ENCODE measurements at regions not wholly inside any gene's neighbourhood (a gene's known extent, or its start where the extent isn't known, plus 50 kb on each side); places are given as distances from the start of the nearest gene placed in this dataset.

DNA sequence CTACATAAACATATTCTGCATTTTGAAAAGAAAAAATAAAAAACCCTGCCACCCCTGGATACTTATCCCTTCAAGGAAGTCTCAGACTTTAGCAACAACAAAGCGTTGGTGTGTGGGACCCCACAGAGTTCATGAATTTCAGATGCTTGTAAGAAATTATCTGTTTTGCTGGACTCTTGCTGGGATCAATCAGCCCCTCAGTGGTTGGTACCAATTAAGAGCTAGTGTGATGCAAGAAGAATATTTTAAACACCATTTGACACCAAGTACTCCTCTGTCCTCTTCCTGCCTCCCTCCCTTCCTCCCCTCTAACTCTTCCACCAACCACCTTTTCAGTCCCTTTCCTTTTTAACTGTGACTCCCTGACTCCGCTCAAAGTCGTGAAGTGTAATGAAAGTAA, 51.5 kb downstream of the SST start:
- H3K9me3 Mint-ChIP-seq = no peaks in the 10 kb centered on the region
- DNase-seq (no peak), ATAC-seq (no peak)
- H3K27me3 Mint-ChIP-seq = peaks cover 14% of the 10 kb centered on the region
- no peak overlapping the region for H3K4me3 Mint-ChIP-seq
- no peak overlapping the region for H3K27ac Mint-ChIP-seq
- no peaks in the 10 kb centered on the region for H3K4me1 Mint-ChIP-seq

GRCh38 chr3:187617213-187617612, 53.0 kb downstream of the SST start:
- Mint-ChIP-seq H3K27ac (no peak overlapping the region), H3K4me3 (no peak overlapping the region), H3K4me1 (no peaks in the 10 kb centered on the region), H3K27me3 (peaks cover 7% of the 10 kb centered on the region), H3K9me3 (no peaks in the 10 kb centered on the region)
- ATAC-seq (no peak), DNase-seq (no peak)

- Mint-ChIP-seq H3K4me1 (no peaks in the 10 kb centered on the region), H3K27ac (no peak overlapping the region), H3K9me3 (no peaks in the 10 kb centered on the region), H3K4me3 (no peak overlapping the region), H3K27me3 (peaks cover 7% of the 10 kb centered on the region)
- peak; percentile 81 for ATAC-seq
- peak; percentile 45 to 60 for DNase-seq
Observed at GRCh38 chr3:187616307-187616972, 53.8 kb downstream of the SST start.

DNA sequence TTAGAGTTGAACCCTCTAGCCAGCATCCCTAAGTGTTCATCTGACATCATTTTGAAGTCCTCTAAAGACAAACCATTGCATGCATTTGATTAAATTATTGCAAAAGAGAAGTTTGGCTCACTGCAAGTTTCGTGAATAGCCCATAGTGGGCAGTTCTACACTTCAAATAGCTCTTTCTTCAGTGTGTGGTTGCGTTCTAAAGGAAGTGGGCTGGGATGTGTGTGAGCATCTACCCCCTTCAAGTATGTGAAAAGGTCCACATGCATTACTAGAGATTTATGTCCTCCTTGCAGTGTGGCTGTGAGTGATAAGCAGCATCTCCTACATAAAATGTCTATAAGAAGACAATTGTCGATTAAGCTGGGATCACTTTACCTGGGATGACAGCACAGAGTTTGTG, 54.6 kb downstream of the SST start:
- H3K4me3 Mint-ChIP-seq = no peak overlapping the region

DNA sequence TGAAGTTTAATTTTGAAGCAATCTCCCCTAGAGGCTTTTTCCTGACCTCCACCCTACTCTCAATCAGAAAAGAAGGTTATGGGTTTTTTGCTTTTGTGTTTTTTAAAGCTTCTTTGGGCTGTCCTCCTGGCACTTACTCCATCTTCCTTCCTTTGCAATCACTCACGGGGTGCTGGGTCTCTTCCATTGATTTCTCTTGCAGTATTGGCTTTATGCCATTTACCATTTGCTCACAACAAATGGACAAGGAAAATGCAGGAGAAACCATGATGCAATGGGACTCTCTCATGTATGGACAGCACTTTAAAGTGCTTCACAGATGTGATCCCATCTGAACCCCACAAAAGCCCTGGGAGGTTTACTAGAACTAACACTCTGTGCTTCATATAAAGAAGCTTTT, 57.5 kb downstream of the SST start:
- ATAC-seq (no peak), DNase-seq (no peak)
- H3K4me3 Mint-ChIP-seq = no peak overlapping the region
- no peaks in the 10 kb centered on the region for H3K9me3 Mint-ChIP-seq
- no peaks in the 10 kb centered on the region for H3K4me1 Mint-ChIP-seq
- H3K27ac Mint-ChIP-seq = no peak overlapping the region
- peaks cover 33% of the 10 kb centered on the region for H3K27me3 Mint-ChIP-seq

More for the DNA sequence above, 54.6 kb downstream of the SST start:
- Mint-ChIP-seq H3K4me1 (no peaks in the 10 kb centered on the region), H3K27ac (no peak overlapping the region), H3K9me3 (no peaks in the 10 kb centered on the region), H3K27me3 (peaks cover 11% of the 10 kb centered on the region)
- no peak for ATAC-seq
- DNase-seq = no peak

GRCh38 chr3:187610981-187611511, 59.1 kb downstream of the SST start:
- Mint-ChIP-seq H3K9me3 (no peaks in the 10 kb centered on the region), H3K4me3 (no peak overlapping the region), H3K4me1 (no peaks in the 10 kb centered on the region), H3K27ac (no peak overlapping the region), H3K27me3 (peaks cover 49% of the 10 kb centered on the region)
- ATAC-seq (no peak), DNase-seq (no peak)

- H3K27me3 Mint-ChIP-seq = peaks cover 70% of the 10 kb centered on the region
- no peak for DNase-seq
Observed at GRCh38 chr3:187594272-187594671, 75.9 kb downstream of the SST start.

DNA sequence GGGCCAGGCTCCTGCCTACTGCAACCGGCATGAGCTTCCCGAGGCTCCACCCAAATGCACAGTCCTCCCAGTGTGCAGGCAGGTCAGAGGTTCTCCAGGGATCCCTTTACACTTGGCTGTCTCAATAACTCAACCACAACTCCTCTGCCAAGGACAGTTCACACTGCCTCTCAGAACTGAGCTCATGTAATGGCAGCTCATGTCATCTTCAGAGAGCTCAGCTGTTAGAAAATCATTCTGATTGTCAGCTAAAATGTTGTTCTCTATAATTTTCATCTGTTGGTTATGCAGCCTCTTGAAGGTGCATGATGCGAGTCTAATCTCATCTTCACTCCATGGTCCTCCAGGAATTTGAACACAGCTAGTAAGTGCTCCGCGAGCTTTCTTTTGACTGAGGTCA, 76.7 kb downstream of the SST start:
- ATAC-seq (no peak), DNase-seq (no peak)
- Mint-ChIP-seq H3K27ac (no peak overlapping the region), H3K9me3 (no peaks in the 10 kb centered on the region), H3K4me1 (no peaks in the 10 kb centered on the region), H3K4me3 (no peak overlapping the region), H3K27me3 (peaks cover 63% of the 10 kb centered on the region)

More at GRCh38 chr3:187594272-187594671, 75.9 kb downstream of the SST start:
- ATAC-seq = no peak
- Mint-ChIP-seq H3K9me3 (no peaks in the 10 kb centered on the region), H3K4me3 (no peak overlapping the region), H3K4me1 (no peaks in the 10 kb centered on the region), H3K27ac (no peak overlapping the region)

GRCh38 chr3:187590861-187591576, 79.2 kb downstream of the SST start:
- H3K4me3 Mint-ChIP-seq = no peak overlapping the region
- H3K9me3 Mint-ChIP-seq = no peaks in the 10 kb centered on the region
- peaks cover 64% of the 10 kb centered on the region for H3K27me3 Mint-ChIP-seq
- no peak for ATAC-seq
- no peak overlapping the region for H3K27ac Mint-ChIP-seq
- no peaks in the 10 kb centered on the region for H3K4me1 Mint-ChIP-seq
- DNase-seq = no peak

DNA sequence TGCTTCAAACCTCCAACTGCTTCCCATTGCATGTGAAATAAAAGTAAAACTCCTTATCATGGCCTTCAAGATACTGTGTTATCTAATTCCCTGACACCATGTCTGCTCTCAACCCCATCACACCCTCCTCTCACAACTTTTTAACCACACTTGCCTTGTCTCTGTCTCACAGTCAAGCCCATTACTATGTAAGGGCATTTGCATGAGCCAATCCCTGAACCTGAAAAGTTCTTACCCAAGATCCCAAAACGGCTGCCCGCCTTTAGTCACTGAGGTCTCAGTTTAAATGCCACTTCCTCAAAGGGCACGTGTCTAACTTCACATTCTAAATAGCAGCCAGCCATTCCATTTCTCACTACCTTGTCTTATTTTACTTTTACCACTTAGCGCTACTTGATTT, 83.1 kb downstream of the SST start:
- Mint-ChIP-seq H3K9me3 (peaks cover 0 to 4% of the 10 kb centered on the region in 2 donors), H3K27ac (no peak overlapping the region), H3K27me3 (peaks cover 45% of the 10 kb centered on the region), H3K4me3 (no peak overlapping the region), H3K4me1 (no peaks in the 10 kb centered on the region)
- DNase-seq = no peak
- no peak for ATAC-seq

- DNase-seq = no peak
- H3K9me3 Mint-ChIP-seq = peaks cover 0 to 4% of the 10 kb centered on the region in 2 donors
- no peaks in the 10 kb centered on the region for H3K4me1 Mint-ChIP-seq
- ATAC-seq = no peak
- no peak overlapping the region for H3K27ac Mint-ChIP-seq
- H3K27me3 Mint-ChIP-seq = peaks cover 38% of the 10 kb centered on the region
- H3K4me3 Mint-ChIP-seq = no peak overlapping the region
Observed at GRCh38 chr3:187586226-187586625, 84.0 kb downstream of the SST start.

DNA sequence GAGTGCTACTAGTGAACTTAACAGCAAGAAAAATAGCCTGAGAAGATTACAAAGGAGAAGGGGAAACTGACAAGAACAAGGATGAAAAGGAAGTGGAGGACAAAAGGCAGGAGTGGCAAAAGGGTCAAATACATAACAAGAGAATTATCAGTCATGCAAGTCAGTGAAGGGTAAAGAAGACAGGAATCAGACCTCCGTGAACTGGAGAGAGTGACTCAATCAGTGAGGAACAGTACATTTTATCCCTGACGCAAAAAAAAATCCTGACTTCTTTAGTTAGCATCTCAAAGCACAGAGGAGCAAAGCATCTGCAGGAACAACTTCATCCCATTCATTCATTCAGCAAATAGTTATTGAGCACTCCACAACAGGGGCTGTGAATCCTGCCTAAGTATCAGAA, 97.8 kb downstream of the SST start:
- H3K4me3 Mint-ChIP-seq = no peak overlapping the region
- no peak overlapping the region for H3K27ac Mint-ChIP-seq
- ATAC-seq = no peak
- H3K27me3 Mint-ChIP-seq = peaks cover 26% of the 10 kb centered on the region
- H3K4me1 Mint-ChIP-seq = no peaks in the 10 kb centered on the region
- DNase-seq = no peak
- no peaks in the 10 kb centered on the region for H3K9me3 Mint-ChIP-seq

DNA sequence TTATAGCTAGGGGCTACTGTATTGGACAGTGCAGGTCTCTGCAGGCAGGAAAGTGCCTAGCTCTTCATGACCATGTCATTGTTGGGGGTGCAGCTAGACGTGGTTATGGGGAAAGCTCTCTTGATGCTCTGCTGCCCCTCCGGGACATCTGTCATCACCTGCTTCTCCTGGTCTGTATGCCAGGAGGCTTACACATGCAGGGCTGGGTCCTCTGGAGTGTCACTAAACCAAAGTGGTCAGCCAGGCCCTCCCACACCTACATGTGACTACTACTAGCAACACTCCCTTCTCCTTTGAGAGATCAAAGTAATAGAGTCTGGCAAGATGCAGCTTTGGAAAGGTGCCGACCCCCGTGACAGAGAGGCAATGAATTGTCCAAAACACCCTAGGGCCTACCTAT, 98.5 kb downstream of the SST start:
- ATAC-seq = no peak
- Mint-ChIP-seq H3K4me1 (no peaks in the 10 kb centered on the region), H3K4me3 (no peak overlapping the region), H3K9me3 (no peaks in the 10 kb centered on the region), H3K27me3 (peaks cover 33% of the 10 kb centered on the region), H3K27ac (no peak overlapping the region)
- DNase-seq = no peak

DNA sequence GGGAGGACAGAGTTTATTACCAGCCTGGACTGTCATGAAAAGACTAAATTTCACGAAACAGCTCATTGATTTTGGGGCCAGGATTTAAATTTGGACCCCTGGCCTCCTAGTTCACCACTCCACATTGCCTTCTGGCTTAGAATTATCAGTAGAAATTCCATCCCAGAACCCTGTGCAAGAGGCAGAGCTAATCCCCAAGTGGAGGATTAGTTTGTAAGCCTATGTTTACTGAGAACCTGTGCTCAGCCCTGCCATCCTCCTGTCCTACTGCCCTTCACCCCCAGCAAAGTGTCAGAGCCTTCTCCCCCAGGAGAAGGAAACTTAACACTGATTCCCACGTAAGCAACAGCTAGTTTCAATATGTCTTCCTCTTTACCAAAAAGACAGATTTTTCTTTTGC, 99.4 kb downstream of the SST start:
- Mint-ChIP-seq H3K4me3 (no peak overlapping the region), H3K4me1 (no peaks in the 10 kb centered on the region), H3K27ac (no peak overlapping the region), H3K9me3 (no peaks in the 10 kb centered on the region), H3K27me3 (peaks cover 24% of the 10 kb centered on the region)
- no peak for DNase-seq
- no peak for ATAC-seq

- no peak overlapping the region for H3K4me3 Mint-ChIP-seq
- H3K27ac Mint-ChIP-seq = no peak overlapping the region
- H3K4me1 Mint-ChIP-seq = no peaks in the 10 kb centered on the region
- peaks cover 31% of the 10 kb centered on the region for H3K27me3 Mint-ChIP-seq
- no peak for DNase-seq
- H3K9me3 Mint-ChIP-seq = no peaks in the 10 kb centered on the region
- ATAC-seq = no peak
Observed at GRCh38 chr3:187568171-187568570, 102.0 kb downstream of the SST start.

DNA sequence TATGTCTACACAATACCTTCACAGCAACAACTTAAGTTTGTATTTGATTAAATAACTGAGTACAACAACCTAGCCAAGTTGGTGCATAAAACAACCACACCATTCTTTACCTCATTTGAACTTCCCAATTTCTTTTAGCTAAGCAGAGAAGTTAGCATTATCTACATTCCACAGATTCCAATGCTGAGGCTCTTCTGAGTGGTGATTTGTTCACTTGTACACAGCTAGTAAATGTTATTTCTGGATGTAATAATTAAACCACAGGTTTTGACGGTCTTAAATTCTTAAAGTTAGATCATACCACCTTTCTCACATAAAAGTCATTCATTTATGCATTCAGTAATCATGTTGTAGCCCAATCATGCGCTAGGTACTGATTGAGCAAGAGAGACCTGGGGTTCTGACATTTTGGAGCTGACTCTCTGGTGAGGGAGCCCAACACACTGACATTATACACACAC, 102.5 kb downstream of the SST start:
- ATAC-seq (no peak), DNase-seq (no peak)
- H3K27me3 Mint-ChIP-seq = peaks cover 31% of the 10 kb centered on the region

More for the DNA sequence above, 102.5 kb downstream of the SST start:
- Mint-ChIP-seq H3K4me3 (no peak overlapping the region), H3K9me3 (no peaks in the 10 kb centered on the region), H3K27ac (no peak overlapping the region), H3K4me1 (no peaks in the 10 kb centered on the region)

Measured in stimulated activated naive CD8-positive, alpha-beta T cell treated with anti-CD3 and anti-CD28 coated beads, Interleukin-15, amount 100 ng/mL, for 72 hours (primary cell).